GM13977 (cell line): ENCODE measurements at regions not wholly inside any gene's neighbourhood (a gene's known extent, or its start where the extent isn't known, plus 50 kb on each side); places are given as distances from the start of the nearest gene placed in this dataset.
"Not testable (repeated sequence)": the region's sequence is repeated elsewhere in the genome, so short reads cannot be mapped to it uniquely, and the experiment has no call there.

Experiments used
- DNase-seq: peaks from one replicate; pipeline ENCODE4 v3.0.0; 2012; ENCODE audit warnings: low spot score
- CTCF ChIP-seq: IDR thresholded peaks from 2 replicates; pipeline ENCODE4 v1.5.1; 2012; ENCODE audit warnings: mild to moderate bottlenecking, control low read depth; ENCODE audit not compliant: insufficient read depth; ENCODE audit errors: extremely low read depth, missing control alignments
- in situ Hi-C: fragments of 300-500 bp; cut with MboI; formaldehyde crosslinking; loops from one replicate; pipeline ENCODE4 v1.12.0; 2022; ENCODE audit warnings: low sequenced_read_pairs, low pct_unique_long_range_greater_than_20kb, mixed read lengths, inconsistent platforms; ENCODE audit not compliant: unreplicated experiment

- in situ Hi-C loops, DNase-seq: not testable (repeated sequence)
Observed at GRCh38 chr7:106713452-106713851, 52.5 kb upstream of the CCDC71L start.

GRCh38 chr7:106714590-106715442 is 53.9 kb upstream of the CCDC71L start:
- in situ Hi-C loops, DNase-seq: not testable (repeated sequence)

- in situ Hi-C loops = no loop called here
- no peak for DNase-seq
- no peak for TF ChIP-seq CTCF
Observed at GRCh38 chr7:106715730-106716129, 54.8 kb upstream of the CCDC71L start.

- no peak for TF ChIP-seq CTCF
- in situ Hi-C loops = no loop called here
- no peak for DNase-seq
Observed at GRCh38 chr7:106717254-106717954, 56.4 kb upstream of the CCDC71L start.

- DNase-seq = peak; percentile 40
- in situ Hi-C loops = no loop called here
- TF ChIP-seq CTCF = no peak
Observed at GRCh38 chr7:106717955-106718871, 57.3 kb upstream of the CCDC71L start.

- in situ Hi-C loops = no loop called here
- no peak for DNase-seq
- TF ChIP-seq CTCF = no peak
Observed at GRCh38 chr7:106720641-106721040, 59.7 kb upstream of the CCDC71L start.

- in situ Hi-C loops = no loop called here
- DNase-seq = no peak
- TF ChIP-seq CTCF = no peak
Observed at GRCh38 chr7:106721816-106722785, 61.1 kb upstream of the CCDC71L start.
